GM18505 (cell line): ENCODE measurements at regions not wholly inside any gene's neighbourhood (a gene's known extent, or its start where the extent isn't known, plus 50 kb on each side); places are given as distances from the start of the nearest gene placed in this dataset.

Source experiments
- ATAC-seq: cut with Tn5 transposase; IDR thresholded peaks from one replicate; pipeline ENCODE4 v1.9.1; 2021; ENCODE audit not compliant: unreplicated experiment
- POLR2A ChIP-seq: IDR thresholded peaks from 4 replicates; pipeline ENCODE4 v1.6.1; 2011; ENCODE audit warnings: borderline replicate concordance; ENCODE audit not compliant: insufficient read depth, insufficient read length; ENCODE audit errors: extremely low read depth

- ATAC-seq: no peak
- no peak for TF ChIP-seq POLR2A
Observed at GRCh38 chr6:168721571-168721970, 280.6 kb downstream of the SMOC2 start.

DNA sequence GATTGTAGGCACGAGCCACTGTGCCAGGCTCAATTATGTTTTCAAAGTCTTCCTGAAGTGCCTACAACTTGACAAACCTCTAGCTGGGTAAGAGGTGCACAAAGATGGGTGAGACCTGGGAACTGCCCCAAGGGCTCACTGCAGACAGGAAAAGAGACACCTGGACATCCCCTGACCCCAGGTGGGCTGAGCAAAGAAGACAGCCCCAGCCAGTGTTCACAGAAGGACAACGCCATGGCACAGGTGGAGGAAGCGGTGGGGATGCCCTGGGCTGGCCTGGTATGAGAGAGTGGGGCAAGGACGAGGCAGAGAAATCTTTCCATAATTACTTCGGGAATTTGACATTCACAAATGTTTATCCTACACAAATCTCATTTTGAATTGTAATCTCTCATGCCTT, 278.9 kb downstream of the SMOC2 start:
- ATAC-seq: no peak
- no peak for TF ChIP-seq POLR2A

- no peak for TF ChIP-seq POLR2A
- no peak for ATAC-seq
Observed at GRCh38 chr6:168718821-168719475, 278.0 kb downstream of the SMOC2 start.
